ENCODE measurements at regions not wholly inside any gene's neighbourhood (a gene's known extent, or its start where the extent isn't known, plus 50 kb on each side); places are given as distances from the start of the nearest gene placed in this dataset.

DNA sequence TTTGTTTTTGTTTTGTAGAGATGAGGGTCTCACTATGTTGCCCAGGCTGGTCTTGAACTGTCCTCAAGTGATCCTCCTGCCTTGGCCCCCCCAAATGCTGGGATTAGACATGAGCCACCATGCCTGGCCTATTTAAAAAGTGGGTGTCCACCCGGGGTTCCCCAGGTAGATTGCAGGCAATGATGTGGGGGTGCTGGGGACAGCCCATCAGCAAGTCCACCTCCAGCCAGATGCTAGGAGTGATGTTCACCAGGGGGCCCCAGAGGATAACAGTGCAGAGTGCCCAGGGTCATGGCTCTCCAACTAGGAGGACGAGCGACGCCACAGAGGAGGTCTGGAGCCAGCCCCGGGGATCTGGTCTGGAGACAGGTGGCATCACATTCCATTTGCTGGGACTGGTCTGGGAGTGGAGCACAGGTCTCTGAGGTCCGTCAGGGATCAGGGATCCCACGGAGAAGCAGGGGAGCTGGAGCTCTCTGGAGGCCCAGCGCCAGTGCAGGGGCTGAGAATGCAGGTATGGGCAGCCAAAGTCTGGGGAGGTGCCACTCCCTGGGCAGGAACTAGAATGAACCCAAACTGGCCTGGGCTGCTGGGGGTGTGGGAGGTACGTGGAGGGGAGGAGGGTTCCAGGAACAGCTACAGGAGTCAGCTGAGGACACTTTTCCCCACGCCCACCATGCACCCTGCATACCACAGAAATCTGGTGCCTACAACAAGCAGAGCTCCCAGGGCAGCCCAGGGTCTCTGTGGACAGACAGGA lies 51.2 kb upstream of the PCSK6 start (continued):
- TF ChIP-seq ZNF572 (CRISPR knock-in tag; IDR thresholded peaks at IDR 0.05) (no peak), ZNF33B (CRISPR knock-in tag; IDR thresholded peaks at IDR 0.05) (no peak), ZNF768 (CRISPR knock-in tag; IDR thresholded peaks at IDR 0.05) (no peak), ZSCAN31 (CRISPR knock-in tag; IDR thresholded peaks at IDR 0.05; ENCODE audit: low read depth) (0 out of 2 replicates have a peak, but pooled peaks have one; percentile 19), NPAS2 (CRISPR knock-in tag; IDR thresholded peaks at IDR 0.05; ENCODE audit: borderline replicate concordance) (no peak), SMARCC2 (IDR thresholded peaks at IDR 0.05) (no peak), ZNF761 (CRISPR knock-in tag; conservative IDR thresholded peaks at IDR 0.05) (peak; percentile 62; the same call in 1 of the 2 replicates), ZNF850 (CRISPR knock-in tag; conservative IDR thresholded peaks at IDR 0.05) (no peak), TSC22D2 (CRISPR knock-in tag; IDR thresholded peaks at IDR 0.05; ENCODE audit: borderline replicate concordance) (0 out of 2 replicates have a peak, but pooled peaks have one; percentile 43), CBX5 (CRISPR knock-in tag; IDR thresholded peaks at IDR 0.05; ENCODE audit: borderline replicate concordance) (no peak), SALL2 (CRISPR knock-in tag; IDR thresholded peaks at IDR 0.05) (no peak), DNMT3B (CRISPR knock-in tag; conservative IDR thresholded peaks at IDR 0.05) (no peak), ZNF780A (CRISPR knock-in tag; IDR thresholded peaks at IDR 0.05) (no peak), ZFYVE20 (CRISPR knock-in tag; IDR thresholded peaks at IDR 0.05; ENCODE audit: borderline replicate concordance, low read depth) (no peak)
- TF ChIP-seq, protein P1, sequence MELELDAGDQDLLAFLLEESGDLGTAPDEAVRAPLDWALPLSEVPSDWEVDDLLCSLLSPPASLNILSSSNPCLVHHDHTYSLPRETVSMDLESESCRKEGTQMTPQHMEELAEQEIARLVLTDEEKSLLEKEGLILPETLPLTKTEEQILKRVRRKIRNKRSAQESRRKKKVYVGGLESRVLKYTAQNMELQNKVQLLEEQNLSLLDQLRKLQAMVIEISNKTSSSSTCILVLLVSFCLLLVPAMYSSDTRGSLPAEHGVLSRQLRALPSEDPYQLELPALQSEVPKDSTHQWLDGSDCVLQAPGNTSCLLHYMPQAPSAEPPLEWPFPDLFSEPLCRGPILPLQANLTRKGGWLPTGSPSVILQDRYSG (CRISPR knock-in tag; IDR thresholded peaks at IDR 0.05) = no peak
- TF ChIP-seq, protein P2, sequence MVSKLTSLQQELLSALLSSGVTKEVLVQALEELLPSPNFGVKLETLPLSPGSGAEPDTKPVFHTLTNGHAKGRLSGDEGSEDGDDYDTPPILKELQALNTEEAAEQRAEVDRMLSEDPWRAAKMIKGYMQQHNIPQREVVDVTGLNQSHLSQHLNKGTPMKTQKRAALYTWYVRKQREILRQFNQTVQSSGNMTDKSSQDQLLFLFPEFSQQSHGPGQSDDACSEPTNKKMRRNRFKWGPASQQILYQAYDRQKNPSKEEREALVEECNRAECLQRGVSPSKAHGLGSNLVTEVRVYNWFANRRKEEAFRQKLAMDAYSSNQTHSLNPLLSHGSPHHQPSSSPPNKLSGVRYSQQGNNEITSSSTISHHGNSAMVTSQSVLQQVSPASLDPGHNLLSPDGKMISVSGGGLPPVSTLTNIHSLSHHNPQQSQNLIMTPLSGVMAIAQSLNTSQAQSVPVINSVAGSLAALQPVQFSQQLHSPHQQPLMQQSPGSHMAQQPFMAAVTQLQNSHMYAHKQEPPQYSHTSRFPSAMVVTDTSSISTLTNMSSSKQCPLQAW (CRISPR knock-in tag; IDR thresholded peaks at IDR 0.05) = no peak
- TF ChIP-seq, protein P3, sequence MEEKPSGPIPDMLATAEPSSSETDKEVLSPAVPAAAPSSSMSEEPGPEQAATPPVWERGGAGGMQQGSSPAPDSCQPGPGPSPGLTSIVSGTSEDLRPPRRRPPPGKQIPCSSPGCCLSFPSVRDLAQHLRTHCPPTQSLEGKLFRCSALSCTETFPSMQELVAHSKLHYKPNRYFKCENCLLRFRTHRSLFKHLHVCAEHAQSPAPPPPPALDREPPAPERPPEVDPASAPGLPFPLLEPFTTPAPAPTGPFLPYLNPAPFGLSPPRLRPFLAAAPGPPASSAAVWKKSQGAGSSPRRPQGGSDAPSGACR (CRISPR knock-in tag; IDR thresholded peaks at IDR 0.05) = no peak
- TF ChIP-seq, protein P4, sequence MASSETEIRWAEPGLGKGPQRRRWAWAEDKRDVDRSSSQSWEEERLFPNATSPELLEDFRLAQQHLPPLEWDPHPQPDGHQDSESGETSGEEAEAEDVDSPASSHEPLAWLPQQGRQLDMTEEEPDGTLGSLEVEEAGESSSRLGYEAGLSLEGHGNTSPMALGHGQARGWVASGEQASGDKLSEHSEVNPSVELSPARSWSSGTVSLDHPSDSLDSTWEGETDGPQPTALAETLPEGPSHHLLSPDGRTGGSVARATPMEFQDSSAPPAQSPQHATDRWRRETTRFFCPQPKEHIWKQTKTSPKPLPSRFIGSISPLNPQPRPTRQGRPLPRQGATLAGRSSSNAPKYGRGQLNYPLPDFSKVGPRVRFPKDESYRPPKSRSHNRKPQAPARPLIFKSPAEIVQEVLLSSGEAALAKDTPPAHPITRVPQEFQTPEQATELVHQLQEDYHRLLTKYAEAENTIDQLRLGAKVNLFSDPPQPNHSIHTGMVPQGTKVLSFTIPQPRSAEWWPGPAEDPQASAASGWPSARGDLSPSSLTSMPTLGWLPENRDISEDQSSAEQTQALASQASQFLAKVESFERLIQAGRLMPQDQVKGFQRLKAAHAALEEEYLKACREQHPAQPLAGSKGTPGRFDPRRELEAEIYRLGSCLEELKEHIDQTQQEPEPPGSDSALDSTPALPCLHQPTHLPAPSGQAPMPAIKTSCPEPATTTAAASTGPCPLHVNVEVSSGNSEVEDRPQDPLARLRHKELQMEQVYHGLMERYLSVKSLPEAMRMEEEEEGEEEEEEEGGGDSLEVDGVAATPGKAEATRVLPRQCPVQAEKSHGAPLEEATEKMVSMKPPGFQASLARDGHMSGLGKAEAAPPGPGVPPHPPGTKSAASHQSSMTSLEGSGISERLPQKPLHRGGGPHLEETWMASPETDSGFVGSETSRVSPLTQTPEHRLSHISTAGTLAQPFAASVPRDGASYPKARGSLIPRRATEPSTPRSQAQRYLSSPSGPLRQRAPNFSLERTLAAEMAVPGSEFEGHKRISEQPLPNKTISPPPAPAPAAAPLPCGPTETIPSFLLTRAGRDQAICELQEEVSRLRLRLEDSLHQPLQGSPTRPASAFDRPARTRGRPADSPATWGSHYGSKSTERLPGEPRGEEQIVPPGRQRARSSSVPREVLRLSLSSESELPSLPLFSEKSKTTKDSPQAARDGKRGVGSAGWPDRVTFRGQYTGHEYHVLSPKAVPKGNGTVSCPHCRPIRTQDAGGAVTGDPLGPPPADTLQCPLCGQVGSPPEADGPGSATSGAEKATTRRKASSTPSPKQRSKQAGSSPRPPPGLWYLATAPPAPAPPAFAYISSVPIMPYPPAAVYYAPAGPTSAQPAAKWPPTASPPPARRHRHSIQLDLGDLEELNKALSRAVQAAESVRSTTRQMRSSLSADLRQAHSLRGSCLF (CRISPR knock-in tag; IDR thresholded peaks at IDR 0.05; ENCODE audit: borderline replicate concordance) = no peak
- TF ChIP-seq, protein P5, sequence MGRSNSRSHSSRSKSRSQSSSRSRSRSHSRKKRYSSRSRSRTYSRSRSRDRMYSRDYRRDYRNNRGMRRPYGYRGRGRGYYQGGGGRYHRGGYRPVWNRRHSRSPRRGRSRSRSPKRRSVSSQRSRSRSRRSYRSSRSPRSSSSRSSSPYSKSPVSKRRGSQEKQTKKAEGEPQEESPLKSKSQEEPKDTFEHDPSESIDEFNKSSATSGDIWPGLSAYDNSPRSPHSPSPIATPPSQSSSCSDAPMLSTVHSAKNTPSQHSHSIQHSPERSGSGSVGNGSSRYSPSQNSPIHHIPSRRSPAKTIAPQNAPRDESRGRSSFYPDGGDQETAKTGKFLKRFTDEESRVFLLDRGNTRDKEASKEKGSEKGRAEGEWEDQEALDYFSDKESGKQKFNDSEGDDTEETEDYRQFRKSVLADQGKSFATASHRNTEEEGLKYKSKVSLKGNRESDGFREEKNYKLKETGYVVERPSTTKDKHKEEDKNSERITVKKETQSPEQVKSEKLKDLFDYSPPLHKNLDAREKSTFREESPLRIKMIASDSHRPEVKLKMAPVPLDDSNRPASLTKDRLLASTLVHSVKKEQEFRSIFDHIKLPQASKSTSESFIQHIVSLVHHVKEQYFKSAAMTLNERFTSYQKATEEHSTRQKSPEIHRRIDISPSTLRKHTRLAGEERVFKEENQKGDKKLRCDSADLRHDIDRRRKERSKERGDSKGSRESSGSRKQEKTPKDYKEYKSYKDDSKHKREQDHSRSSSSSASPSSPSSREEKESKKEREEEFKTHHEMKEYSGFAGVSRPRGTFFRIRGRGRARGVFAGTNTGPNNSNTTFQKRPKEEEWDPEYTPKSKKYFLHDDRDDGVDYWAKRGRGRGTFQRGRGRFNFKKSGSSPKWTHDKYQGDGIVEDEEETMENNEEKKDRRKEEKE (IDR thresholded peaks at IDR 0.05) = no peak
